Activated naive CD4-positive, alpha-beta T cell (primary cell): ENCODE measurements at regions not wholly inside any gene's neighbourhood (a gene's known extent, or its start where the extent isn't known, plus 50 kb on each side); places are given as distances from the start of the nearest gene placed in this dataset.
"Not testable (repeated sequence)": the region's sequence is repeated elsewhere in the genome, so short reads cannot be mapped to it uniquely, and the experiment has no call there.

Source experiments
- DNase-seq, 4 experiments: peaks; one replicate each; lab custom pipeline; 2025; lab: John Stamatoyannopoulos, UW

GRCh38 chr21:13921455-13921854, 289.3 kb downstream of the LIPI start:
- not testable (repeated sequence) for DNase-seq

- DNase-seq = not testable (repeated sequence)
Observed at GRCh38 chr21:13907385-13907784, 297.8 kb downstream of the POTED start.

GRCh38 chr21:13896596-13897247, 287.1 kb downstream of the POTED start:
- DNase-seq = not testable (repeated sequence)

GRCh38 chr21:13893617-13894016, 284.0 kb downstream of the POTED start:
- not testable (repeated sequence) for DNase-seq

- DNase-seq = not testable (repeated sequence)
Observed at GRCh38 chr21:13893025-13893424, 283.4 kb downstream of the POTED start.

- DNase-seq = not testable (repeated sequence)
Observed at GRCh38 chr21:13892146-13892751, 282.7 kb downstream of the POTED start.

- not testable (repeated sequence) for DNase-seq
Observed at GRCh38 chr21:13889176-13889575, 279.6 kb downstream of the POTED start.

- DNase-seq = not testable (repeated sequence)
Observed at GRCh38 chr21:13883641-13884395, 274.2 kb downstream of the POTED start.

- not testable (repeated sequence) for DNase-seq
Observed at GRCh38 chr21:13877503-13877902, 267.9 kb downstream of the POTED start.

GRCh38 chr21:13876999-13877398, 267.4 kb downstream of the POTED start:
- DNase-seq = not testable (repeated sequence)

GRCh38 chr21:13874001-13874400, 264.4 kb downstream of the POTED start:
- not testable (repeated sequence) for DNase-seq

GRCh38 chr21:13854638-13855037, 245.1 kb downstream of the POTED start:
- no peak for DNase-seq

- DNase-seq = not testable (repeated sequence)
Observed at GRCh38 chr21:13850808-13851207, 241.2 kb downstream of the POTED start.

- DNase-seq = not testable (repeated sequence)
Observed at GRCh38 chr21:13849489-13849888, 239.9 kb downstream of the POTED start.

- DNase-seq = not testable (repeated sequence)
Observed at GRCh38 chr21:13846718-13847117, 237.1 kb downstream of the POTED start.

- DNase-seq = not testable (repeated sequence)
Observed at GRCh38 chr21:13844574-13844973, 235.0 kb downstream of the POTED start.

- DNase-seq = not testable (repeated sequence)
Observed at GRCh38 chr21:13843081-13843480, 233.5 kb downstream of the POTED start.

GRCh38 chr21:13827666-13828065, 218.1 kb downstream of the POTED start:
- DNase-seq = not testable (repeated sequence)

- DNase-seq = no peak
Observed at GRCh38 chr21:13827201-13827600, 217.6 kb downstream of the POTED start.

- DNase-seq = not testable (repeated sequence)
Observed at GRCh38 chr21:13826511-13826910, 216.9 kb downstream of the POTED start.

- not testable (repeated sequence) for DNase-seq
Observed at GRCh38 chr21:13825218-13825778, 215.7 kb downstream of the POTED start.

- DNase-seq = not testable (repeated sequence)
Observed at GRCh38 chr21:13820286-13820685, 210.7 kb downstream of the POTED start.
